Endothelial cell of umbilical vein (primary cell): ENCODE measurements at regions not wholly inside any gene's neighbourhood (a gene's known extent, or its start where the extent isn't known, plus 50 kb on each side); places are given as distances from the start of the nearest gene placed in this dataset.
"Not testable (repeated sequence)": the region's sequence is repeated elsewhere in the genome, so short reads cannot be mapped to it uniquely, and the experiment has no call there.

Experiments
- BruUV-seq: library from RNA; stranded (reverse); fragments of 400-500 nt; replicated peaks from 2 replicates; lab custom pipeline; 2021; lab: Mats Ljungman, UMichigan
- CTCF ChIA-PET: fragments of 300-600, 350-600 bp; sonication (Branson Sonifier 250); formaldehyde crosslinking; loops from one replicate; lab custom pipeline; 2021; ENCODE audit warnings: antibody characterized with exemption, inconsistent platforms; lab: Charles Lee
- POLR2A ChIA-PET: fragments of 300-600, 350-600 bp; sonication (Branson Sonifier 250); formaldehyde crosslinking; loops from one replicate; lab custom pipeline; 2021; ENCODE audit warnings: antibody characterized with exemption, inconsistent platforms; lab: Charles Lee
- DNase-seq: peaks from one replicate; pipeline ENCODE4 v3.0.0-alpha.2; 2011; ENCODE audit warnings: low read depth, low spot score
- FAIRE-seq: peaks from 2 replicates; lab custom pipeline; 2011; peaks lifted over from hg19 to GRCh38; lab: Jason Lieb, UNC
- H2AFZ ChIP-seq: 2 replicates; pipeline ENCODE4 v1.6.0; 2012; ENCODE audit warnings: low read depth, low read length, control low read depth, inconsistent platforms
- H3K27ac ChIP-seq: 2 replicates; pipeline ENCODE4 v1.5.1; 2011; ENCODE audit warnings: low read depth, mild to moderate bottlenecking, control low read depth, low read length, moderate library complexity; ENCODE audit not compliant: insufficient read depth
- H3K27me3 ChIP-seq, 2 experiments: 2 replicates each; pipeline versions ENCODE4 v1.6.0 to v1.6.1; 2011; ENCODE audit warnings: low read length in 2 of 2, mixed read lengths in 1 of 2; ENCODE audit not compliant: control insufficient read depth in 2 of 2, insufficient read depth in 2 of 2
- H3K36me3 ChIP-seq, 2 experiments: 2 replicates in 1 of 2; 3 replicates in 1 of 2; pipeline ENCODE4 v1.5.1; 2011; ENCODE audit warnings: low read length in 2 of 2, mild to moderate bottlenecking in 1 of 2, moderate library complexity in 1 of 2; ENCODE audit not compliant: control insufficient read depth in 2 of 2, insufficient read depth in 2 of 2; ENCODE audit errors: extremely low read depth in 1 of 2
- H3K4me1 ChIP-seq: 3 replicates; pipeline ENCODE4 v1.5.1; 2011; ENCODE audit warnings: mild to moderate bottlenecking, low read length; ENCODE audit not compliant: control insufficient read depth, insufficient read depth; ENCODE audit errors: extremely low read depth
- H3K4me2 ChIP-seq: 2 replicates; pipeline ENCODE4 v1.6.1; 2011; ENCODE audit warnings: low read length, control low read depth, mixed read lengths; ENCODE audit not compliant: insufficient read depth
- H3K4me3 ChIP-seq, 3 experiments: fragments of 200-600 bp in 1 of 3; sonication (generic), shearing (Covaris generic) in 1 of 3; replicated peaks in 1 of 3; 2 replicates each; pipeline ENCODE4 v1.5.1; 2011 to 2016; ENCODE audit warnings: control low read depth in 3 of 3, low read length in 3 of 3, mild to moderate bottlenecking in 2 of 3, inconsistent platforms in 1 of 3, low read depth in 1 of 3, moderate library complexity in 1 of 3; ENCODE audit not compliant: insufficient read depth in 1 of 3
- H3K79me2 ChIP-seq: 2 replicates; pipeline ENCODE4 v1.6.0; 2012; ENCODE audit warnings: low read length, inconsistent platforms; ENCODE audit not compliant: control insufficient read depth, insufficient read depth
- H3K9ac ChIP-seq: replicated peaks from 2 replicates; pipeline ENCODE3; 2011; ENCODE audit warnings: low read length, control low read depth; ENCODE audit not compliant: insufficient read depth; ENCODE audit errors: extremely low read depth
- H3K9me1 ChIP-seq: replicated peaks from 3 replicates; pipeline ENCODE4 v1.6.0; 2011; ENCODE audit warnings: mild to moderate bottlenecking, low read length; ENCODE audit not compliant: control insufficient read depth, insufficient read depth; ENCODE audit errors: extremely low read depth
- H3K9me3 ChIP-seq: replicated peaks from 2 replicates; pipeline ENCODE4 v1.5.1; 2012; ENCODE audit warnings: low read length, inconsistent platforms; ENCODE audit not compliant: control insufficient read depth, insufficient read depth
- H4K20me1 ChIP-seq: replicated peaks from 2 replicates; pipeline ENCODE3; 2011; ENCODE audit warnings: mild to moderate bottlenecking, low read length; ENCODE audit not compliant: control insufficient read depth, insufficient read depth; ENCODE audit errors: extremely low read depth
- CTCF ChIP-seq, 2 donors: IDR thresholded peaks; 1 replicate in 1 of 2; 2 replicates in 1 of 2; pipeline ENCODE4 v1.5.1; 2011; ENCODE audit warnings: low read length in 2 of 2, mild to moderate bottlenecking in 2 of 2, moderate library complexity in 2 of 2, control low read depth in 1 of 2, inconsistent platforms in 1 of 2, low read depth in 1 of 2; ENCODE audit not compliant: insufficient read depth in 1 of 2; ENCODE audit errors: extremely low read depth in 1 of 2
- EZH2 ChIP-seq: IDR thresholded peaks from 2 replicates; pipeline ENCODE4 v1.6.1; 2012; ENCODE audit warnings: borderline replicate concordance, low read depth, mild to moderate bottlenecking, moderate library complexity, low read length, inconsistent platforms; ENCODE audit not compliant: severe bottlenecking
- FOS ChIP-seq: IDR thresholded peaks from 2 replicates; pipeline ENCODE4 v1.6.1; 2011; ENCODE audit warnings: mild to moderate bottlenecking, low read length, moderate library complexity, borderline replicate concordance; ENCODE audit not compliant: insufficient read depth
- GATA2 ChIP-seq: IDR thresholded peaks from 2 replicates; pipeline ENCODE4 v1.7.0; 2011; ENCODE audit warnings: low read depth, mild to moderate bottlenecking, moderate library complexity, mixed read lengths, low read length; ENCODE audit not compliant: insufficient read length, insufficient read depth
- JUN ChIP-seq: IDR thresholded peaks from 2 replicates; pipeline ENCODE4 v1.6.1; 2011; ENCODE audit warnings: borderline replicate concordance, low read depth; ENCODE audit not compliant: insufficient read length, insufficient read depth
- MAX ChIP-seq: IDR thresholded peaks from 2 replicates; pipeline ENCODE4 v1.6.1; 2011; ENCODE audit not compliant: insufficient read depth, insufficient read length
- MYC ChIP-seq: IDR thresholded peaks from one replicate; pipeline ENCODE4 v1.6.1; 2011; ENCODE audit warnings: mild to moderate bottlenecking, low read depth, low read length
- POLR2A ChIP-seq: IDR thresholded peaks from 2 replicates; pipeline ENCODE4 v1.6.1; 2012; ENCODE audit warnings: low read depth, mild to moderate bottlenecking, control low read depth, low read length
- POLR2AphosphoS5 ChIP-seq: IDR thresholded peaks from 2 replicates; pipeline ENCODE4 v1.6.1; 2012; ENCODE audit warnings: low read depth, mild to moderate bottlenecking, control low read depth, low read length, moderate library complexity; ENCODE audit not compliant: insufficient read depth
- dilution Hi-C: fragments of 300-500 bp; cut with MboI; formaldehyde crosslinking; loops from one replicate; pipeline ENCODE4 v1.15.0; 2019; ENCODE audit warnings: low sequenced_read_pairs; ENCODE audit not compliant: extremely low pct_ligation_motif_present
- intact Hi-C: fragments of 100-400 bp; cut with micrococcal nuclease; formaldehyde crosslinking; loops from one replicate; pipeline ENCODE4 v1.10.0; 2022

DNA sequence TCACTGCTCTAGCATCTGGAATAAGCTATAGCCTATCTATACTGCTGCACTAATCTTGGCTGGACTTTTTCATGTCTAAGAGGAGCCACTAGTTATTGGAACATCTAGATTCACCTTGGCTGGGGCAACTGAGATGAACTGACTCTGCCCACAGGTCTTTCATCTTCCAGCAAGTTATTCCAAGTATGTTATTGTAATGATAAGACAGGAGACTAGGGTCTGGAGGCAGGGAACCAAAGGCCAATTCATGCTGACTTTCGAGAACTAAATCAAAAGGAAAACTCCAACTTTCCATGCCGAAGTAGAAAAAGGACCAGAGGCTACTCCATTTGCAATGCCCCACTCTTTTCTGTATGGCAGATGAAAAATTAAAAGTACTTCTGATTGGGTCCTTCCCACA is 1243.0 kb upstream of the RAG2 start:
- Histone ChIP-seq H3K4me2 (no peak overlapping the region), H3K27me3 (no peaks in the 10 kb centered on the region), H2AFZ (no peak overlapping the region), H3K79me2 (no peaks in the 10 kb centered on the region), H3K4me1 (no peaks in the 10 kb centered on the region), H3K9me1 (no peaks in the 10 kb centered on the region), H3K27ac (no peak overlapping the region), H3K36me3 (no peaks in the 10 kb centered on the region), H3K9me3 (no peaks in the 10 kb centered on the region), H3K4me3 (no peak overlapping the region), H3K9ac (no peak overlapping the region), H4K20me1 (no peaks in the 10 kb centered on the region)
- intact Hi-C loops (no loop called here), dilution Hi-C loops (no loop called here)
- FAIRE-seq, result no peak
- DNase-seq, result no peak
- TF ChIP-seq FOS (no peak), JUN (no peak), CTCF (IDR thresholded peaks at IDR 0.05; ENCODE audit: extremely low read depth in 1 of 2, insufficient read depth in 1 of 2, low read depth in 1 of 2, low read length in 2 of 2) (no peak), POLR2A (no peak), MYC (no peak), MAX (no peak), GATA2 (no peak), EZH2 (no peak), POLR2AphosphoS5 (no peak)
- ChIA-PET POLR2A (no interaction called here), CTCF (no interaction called here)
- BruUV-seq, result no TSS peak

- H4K20me1 ChIP-seq, H3K27ac ChIP-seq, BruUV-seq, intact Hi-C loops, H3K4me1 ChIP-seq, H3K9me1 ChIP-seq, H2AFZ ChIP-seq, H3K27me3 ChIP-seq, DNase-seq, H3K36me3 ChIP-seq, H3K9ac ChIP-seq, POLR2A ChIA-PET, H3K9me3 ChIP-seq, CTCF ChIA-PET, H3K4me2 ChIP-seq, H3K79me2 ChIP-seq, FAIRE-seq, dilution Hi-C loops, H3K4me3 ChIP-seq: not testable (repeated sequence)
Measured at GRCh38 chr11:37840345-37840744, 1242.3 kb upstream of the RAG2 start.
